SK-N-SH (cell line): ENCODE measurements at regions not wholly inside any gene's neighbourhood (a gene's known extent, or its start where the extent isn't known, plus 50 kb on each side); places are given as distances from the start of the nearest gene placed in this dataset.

ENCODE experiments used
- CTCF ChIP-seq: fragments of 200-600 bp; sonication (generic); IDR thresholded peaks from 2 replicates; pipeline ENCODE4 v1.6.1; 2017; ENCODE audit warnings: antibody characterized with exemption, mild to moderate bottlenecking, moderate library complexity
- NFIC ChIP-seq: IDR thresholded peaks from 2 replicates; pipeline ENCODE4 v1.4.0; 2012; ENCODE audit warnings: borderline replicate concordance
- POLR2AphosphoS5 ChIP-seq: IDR thresholded peaks from 2 replicates; pipeline ENCODE4 v1.6.1; 2012; ENCODE audit warnings: low read depth, low read length
- TAF1 ChIP-seq: IDR thresholded peaks from 2 replicates; pipeline ENCODE4 v1.6.1; 2012; ENCODE audit warnings: low read depth, mild to moderate bottlenecking, low read length, moderate library complexity, borderline replicate concordance

GRCh38 chr16:72665701-72666100 lies 382.2 kb downstream of the ZFHX3 start:
- TF ChIP-seq CTCF = no peak
- TF ChIP-seq POLR2AphosphoS5 = no peak
- no peak for TF ChIP-seq TAF1
- TF ChIP-seq NFIC = no peak
